HG03342 (cell line): ENCODE measurements at regions not wholly inside any gene's neighbourhood (a gene's known extent, or its start where the extent isn't known, plus 50 kb on each side); places are given as distances from the start of the nearest gene placed in this dataset.
"Not testable (repeated sequence)": the region's sequence is repeated elsewhere in the genome, so short reads cannot be mapped to it uniquely, and the experiment has no call there.

Experiments used
- ATAC-seq: cut with Tn5 transposase; IDR thresholded peaks from one replicate; pipeline ENCODE4 v1.9.1; 2021; ENCODE audit warnings: mild to moderate bottlenecking, moderate library complexity; ENCODE audit not compliant: unreplicated experiment

- no peak for ATAC-seq
Measured at GRCh38 chr13:80955501-80955900, 614.6 kb upstream of the SPRY2 start.

GRCh38 chr13:80952158-80952557, 611.2 kb upstream of the SPRY2 start:
- no peak for ATAC-seq

- no peak for ATAC-seq
Measured at GRCh38 chr13:80946008-80946802, 605.3 kb upstream of the SPRY2 start.

- ATAC-seq = no peak
Measured at GRCh38 chr13:80945328-80945727, 604.4 kb upstream of the SPRY2 start.

- no peak for ATAC-seq
Measured at GRCh38 chr13:80939581-80939980, 598.7 kb upstream of the SPRY2 start.

- ATAC-seq = no peak
Measured at GRCh38 chr13:80931766-80932165, 590.8 kb upstream of the SPRY2 start.

- no peak for ATAC-seq
Measured at GRCh38 chr13:80931118-80931517, 590.2 kb upstream of the SPRY2 start.

GRCh38 chr13:80928241-80928640, 587.3 kb upstream of the SPRY2 start:
- ATAC-seq = no peak

GRCh38 chr13:80926024-80926423, 585.1 kb upstream of the SPRY2 start:
- ATAC-seq = not testable (repeated sequence)

GRCh38 chr13:80924596-80924995, 583.7 kb upstream of the SPRY2 start:
- ATAC-seq = no peak

GRCh38 chr13:80923907-80924306, 583.0 kb upstream of the SPRY2 start:
- no peak for ATAC-seq

GRCh38 chr13:80921971-80922370, 581.0 kb upstream of the SPRY2 start:
- ATAC-seq = no peak

GRCh38 chr13:80921541-80921940, 580.6 kb upstream of the SPRY2 start:
- no peak for ATAC-seq

GRCh38 chr13:80906860-80907259, 565.9 kb upstream of the SPRY2 start:
- ATAC-seq = no peak

GRCh38 chr13:80904386-80904785, 563.5 kb upstream of the SPRY2 start:
- ATAC-seq = no peak

- no peak for ATAC-seq
Measured at GRCh38 chr13:80903911-80904310, 563.0 kb upstream of the SPRY2 start.

- ATAC-seq = no peak
Measured at GRCh38 chr13:80901530-80901929, 560.6 kb upstream of the SPRY2 start.

GRCh38 chr13:80901111-80901510, 560.2 kb upstream of the SPRY2 start:
- no peak for ATAC-seq

- ATAC-seq = no peak
Measured at GRCh38 chr13:80900561-80900960, 559.6 kb upstream of the SPRY2 start.

GRCh38 chr13:80897641-80898040, 556.7 kb upstream of the SPRY2 start:
- not testable (repeated sequence) for ATAC-seq

- ATAC-seq = no peak
Measured at GRCh38 chr13:80894917-80895316, 554.0 kb upstream of the SPRY2 start.

- no peak for ATAC-seq
Measured at GRCh38 chr13:80889829-80890228, 548.9 kb upstream of the SPRY2 start.

GRCh38 chr13:80888390-80888789, 547.5 kb upstream of the SPRY2 start:
- ATAC-seq = no peak
